HFF-Myc (cell line): ENCODE measurements at regions not wholly inside any gene's neighbourhood (a gene's known extent, or its start where the extent isn't known, plus 50 kb on each side); places are given as distances from the start of the nearest gene placed in this dataset.

Experiments used
- DNase-seq: peaks from one replicate; pipeline ENCODE4 v3.0.0-alpha.2; 2011; ENCODE audit warnings: low read depth; ENCODE audit errors: extremely low read depth
- H3K4me3 ChIP-seq: replicated peaks from 2 replicates; pipeline ENCODE4 v1.5.1; 2011; ENCODE audit warnings: low read depth, mild to moderate bottlenecking, control low read depth, low read length
- CTCF ChIP-seq: IDR thresholded peaks from 2 replicates; pipeline ENCODE4 v1.5.1; 2012; ENCODE audit warnings: mild to moderate bottlenecking, low read depth, low read length, control low read depth; ENCODE audit errors: missing control alignments

- no peak for TF ChIP-seq CTCF
- no peak overlapping the region for H3K4me3 ChIP-seq
- no peak for DNase-seq
Observed at GRCh38 chr4:176451443-176451842, 131.7 kb downstream of the SPCS3 start.

GRCh38 chr4:176453079-176453478, 133.3 kb downstream of the SPCS3 start:
- DNase-seq: no peak
- no peak for TF ChIP-seq CTCF
- no peak overlapping the region for H3K4me3 ChIP-seq

GRCh38 chr4:176453658-176454057, 133.9 kb downstream of the SPCS3 start:
- TF ChIP-seq CTCF: no peak
- no peak for DNase-seq
- no peak overlapping the region for H3K4me3 ChIP-seq

GRCh38 chr4:176464748-176465147, 145.0 kb downstream of the SPCS3 start:
- TF ChIP-seq CTCF: no peak
- DNase-seq: no peak
- H3K4me3 ChIP-seq: no peak overlapping the region

- TF ChIP-seq CTCF: no peak
- no peak overlapping the region for H3K4me3 ChIP-seq
- no peak for DNase-seq
Observed at GRCh38 chr4:176467001-176467400, 147.2 kb downstream of the SPCS3 start.

GRCh38 chr4:176469546-176469945, 149.8 kb downstream of the SPCS3 start:
- TF ChIP-seq CTCF: no peak
- no peak for DNase-seq
- H3K4me3 ChIP-seq: no peak overlapping the region

- DNase-seq: no peak
- no peak for TF ChIP-seq CTCF
Observed at GRCh38 chr4:176470671-176471070, 150.9 kb downstream of the SPCS3 start.

More at GRCh38 chr4:176470671-176471070, 150.9 kb downstream of the SPCS3 start:
- no peak overlapping the region for H3K4me3 ChIP-seq
